ENCODE measurements at regions not wholly inside any gene's neighbourhood (a gene's known extent, or its start where the extent isn't known, plus 50 kb on each side); places are given as distances from the start of the nearest gene placed in this dataset.
"Not testable (repeated sequence)": the region's sequence is repeated elsewhere in the genome, so short reads cannot be mapped to it uniquely, and the experiment has no call there.

DNA sequence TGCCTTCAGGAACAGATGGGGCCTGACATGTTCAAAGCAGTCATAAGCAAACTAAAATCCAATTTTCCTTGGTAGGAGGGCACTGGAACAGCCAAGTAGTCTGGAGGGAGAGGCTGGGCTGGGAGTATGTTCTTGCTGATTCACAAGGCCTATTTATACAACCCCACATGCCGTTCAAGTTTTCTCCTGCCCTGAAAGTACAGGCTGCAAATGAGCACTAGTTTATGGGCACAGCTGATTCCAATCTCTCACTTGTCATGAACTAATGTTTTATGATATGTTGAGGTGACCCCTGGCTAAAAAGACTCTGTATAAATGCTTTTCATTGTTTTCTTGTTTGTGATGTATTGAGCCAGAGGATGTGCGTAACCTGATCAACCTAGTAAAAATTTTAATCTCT is 183.4 kb upstream of the SRD5A2 start:
- Histone ChIP-seq H3K27me3 (no peaks in the 10 kb centered on the region), H3K4me3 (no peak overlapping the region), H3K9me3 (peaks cover 0 to 18% (median 3%) of the 10 kb centered on the region in 4 donors), H3K4me1 (no peaks in the 10 kb centered on the region), H3K36me3 (no peaks in the 10 kb centered on the region), H3K27ac (replicated peaks in 1 of 4) (no peak overlapping the region)
- DNase-seq (ENCODE audit: extremely low spot score) = no peak
- WGBS = 78% methylated on average over 2 of the region's 2 CpGs
- intact Hi-C loops (cut with DNase I) = no loop called here
- TF ChIP-seq CTCF (IDR thresholded peaks at IDR 0.05) = no peak
- no peak for TF ChIP-seq POLR2AphosphoS5 (IDR thresholded peaks at IDR 0.05)
- no peak for TF ChIP-seq EP300 (IDR thresholded peaks at IDR 0.05)
- TF ChIP-seq POLR2A (IDR thresholded peaks at IDR 0.05; ENCODE audit: low read depth) = no peak

- no peak for DNase-seq (ENCODE audit: extremely low spot score)
- intact Hi-C loops (cut with DNase I) = no loop called here
These were observed 181.3 kb upstream of the SRD5A2 start for GRCh38 chr2:31762085-31762484.

GRCh38 chr2:31757351-31757750 is 176.6 kb upstream of the SRD5A2 start:
- WGBS = 81% methylated on average over 2 of the region's 2 CpGs
- peaks cover 0 to 34% (median 5%) of the 10 kb centered on the region in 4 donors for H3K9me3 ChIP-seq
- DNase-seq (ENCODE audit: extremely low spot score); H3K4me3 ChIP-seq; H3K27me3 ChIP-seq; intact Hi-C loops (cut with DNase I); H3K4me1 ChIP-seq; H3K27ac ChIP-seq (replicated peaks in 1 of 4); H3K36me3 ChIP-seq: not testable (repeated sequence)

More at GRCh38 chr2:31762085-31762484, 181.3 kb upstream of the SRD5A2 start:
- TF ChIP-seq EP300 (IDR thresholded peaks at IDR 0.05) (no peak), CTCF (IDR thresholded peaks at IDR 0.05) (no peak)
- Histone ChIP-seq H3K36me3 (no peaks in the 10 kb centered on the region), H3K9me3 (peaks cover 0 to 18% (median 3%) of the 10 kb centered on the region in 4 donors), H3K4me1 (no peaks in the 10 kb centered on the region), H3K27me3 (no peaks in the 10 kb centered on the region), H3K27ac (replicated peaks in 1 of 4) (no peak overlapping the region), H3K4me3 (no peak overlapping the region)
- WGBS = 33% methylated on average over 2 of the region's 2 CpGs

DNA sequence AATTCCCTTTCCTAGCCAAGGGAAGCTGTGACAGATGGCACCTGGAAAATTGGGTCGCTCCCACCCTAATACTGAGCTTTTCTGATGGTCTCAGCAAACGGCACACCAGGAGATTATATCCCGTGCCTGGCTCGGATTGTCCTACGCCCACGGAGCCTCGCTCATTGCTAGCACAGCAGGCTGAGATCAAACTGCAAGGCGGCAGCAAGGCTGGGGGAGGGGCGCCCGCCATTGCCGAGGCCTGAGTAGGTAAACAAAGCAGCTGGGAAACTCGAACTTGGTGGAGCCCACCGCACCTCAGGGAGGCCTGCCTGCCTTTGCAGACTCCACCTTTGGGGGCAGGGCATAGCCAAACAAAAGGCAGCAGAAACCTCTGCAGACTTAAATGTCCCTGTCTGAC is 168.0 kb upstream of the SRD5A2 start:
- WGBS = 91% methylated on average over 12 of the region's 13 CpGs
- intact Hi-C loops (cut with DNase I) = not testable (repeated sequence)

DNA sequence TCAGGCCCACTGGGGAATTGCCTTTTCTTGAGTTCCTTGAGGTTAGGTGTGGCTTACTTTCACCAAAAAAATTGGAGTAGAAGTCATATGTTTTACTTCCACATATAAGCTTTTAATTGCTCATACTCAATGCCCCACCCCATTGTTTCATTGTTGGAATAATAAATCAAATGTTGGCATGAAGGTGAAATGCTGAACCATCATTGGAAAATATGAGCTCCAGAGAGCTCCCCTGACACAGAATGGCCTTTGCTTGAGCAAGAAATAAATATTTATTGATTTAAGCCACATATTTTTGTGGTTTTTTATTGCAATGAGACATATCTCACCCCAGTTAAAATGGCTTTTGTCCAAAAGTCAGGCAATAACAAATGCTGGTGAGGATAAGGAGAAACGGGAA is 167.3 kb upstream of the SRD5A2 start:
- intact Hi-C loops (cut with DNase I) = no loop called here
- H3K27ac ChIP-seq (replicated peaks in 1 of 4) = no peak overlapping the region
- WGBS = 87% methylated on average over 1 of the region's 1 CpG
- no peaks in the 10 kb centered on the region for H3K27me3 ChIP-seq
- H3K36me3 ChIP-seq = no peaks in the 10 kb centered on the region
- no peak for TF ChIP-seq POLR2AphosphoS5 (IDR thresholded peaks at IDR 0.05)
- TF ChIP-seq EP300 (IDR thresholded peaks at IDR 0.05) = no peak
- TF ChIP-seq CTCF (IDR thresholded peaks at IDR 0.05) = no peak
- no peak for TF ChIP-seq POLR2A (IDR thresholded peaks at IDR 0.05; ENCODE audit: low read depth)
- H3K4me3 ChIP-seq = no peak overlapping the region
- no peaks in the 10 kb centered on the region for H3K4me1 ChIP-seq
- peaks cover 0 to 24% (median 9%) of the 10 kb centered on the region in 4 donors for H3K9me3 ChIP-seq
- DNase-seq (ENCODE audit: extremely low spot score) = no peak

More for the DNA sequence above, 168.0 kb upstream of the SRD5A2 start:
- DNase-seq (ENCODE audit: extremely low spot score); H3K27ac ChIP-seq (replicated peaks in 1 of 4); H3K4me3 ChIP-seq; H3K36me3 ChIP-seq; H3K4me1 ChIP-seq; H3K27me3 ChIP-seq: not testable (repeated sequence)
- H3K9me3 ChIP-seq = peaks cover 0 to 27% (median 10%) of the 10 kb centered on the region in 4 donors

DNA sequence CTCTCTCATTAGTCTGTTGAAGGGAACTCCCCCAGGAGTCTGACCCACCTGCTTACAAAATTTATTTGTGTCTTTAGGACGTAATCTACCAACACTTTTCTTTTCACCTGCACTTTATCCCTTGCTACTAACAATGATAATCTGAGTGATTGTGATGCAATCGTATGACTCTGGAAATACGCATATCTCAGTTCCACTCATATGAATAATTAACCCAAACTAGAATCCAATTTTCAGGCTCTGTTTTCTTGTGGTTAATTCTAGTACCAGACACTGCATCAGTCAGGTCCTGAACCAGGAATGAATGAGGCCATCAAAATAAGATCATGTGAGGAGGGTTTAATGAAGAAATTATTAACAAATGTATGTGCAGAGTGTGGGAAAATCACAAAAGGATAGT is 158.4 kb upstream of the SRD5A2 start:
- intact Hi-C loops (cut with DNase I) = no loop called here
- WGBS = 82% methylated on average over 3 of the region's 3 CpGs
- Histone ChIP-seq H3K9me3 (no peaks in the 10 kb centered on the region), H3K4me3 (no peak overlapping the region), H3K27me3 (no peaks in the 10 kb centered on the region), H3K36me3 (no peaks in the 10 kb centered on the region), H3K4me1 (no peaks in the 10 kb centered on the region), H3K27ac (replicated peaks in 1 of 4) (no peak overlapping the region)
- no peak for DNase-seq (ENCODE audit: extremely low spot score)
- no peak for TF ChIP-seq POLR2AphosphoS5 (IDR thresholded peaks at IDR 0.05)
- TF ChIP-seq EP300 (IDR thresholded peaks at IDR 0.05) = no peak
- no peak for TF ChIP-seq POLR2A (IDR thresholded peaks at IDR 0.05; ENCODE audit: low read depth)
- TF ChIP-seq CTCF (IDR thresholded peaks at IDR 0.05) = no peak

Measured in esophagus muscularis mucosa (tissue), 4 donors.